KMS-11 (cell line): ENCODE measurements at regions not wholly inside any gene's neighbourhood (a gene's known extent, or its start where the extent isn't known, plus 50 kb on each side); places are given as distances from the start of the nearest gene placed in this dataset.

ENCODE experiments used
- H2AFZ ChIP-seq: fragments of 200-600 bp; sonication (generic); 2 replicates; pipeline ENCODE4 v1.6.1; 2016; ENCODE audit warnings: antibody characterized with exemption, mixed run types, low read depth
- H3K27ac ChIP-seq: fragments of 200-600 bp; sonication (generic); 2 replicates; pipeline ENCODE4 v1.6.1; 2016; ENCODE audit warnings: mild to moderate bottlenecking, mixed run types
- H3K27me3 ChIP-seq: fragments of 200-600 bp; sonication (generic); 2 replicates; pipeline ENCODE4 v1.6.1; 2017; ENCODE audit warnings: mild to moderate bottlenecking, low read depth, mixed run types, moderate library complexity; ENCODE audit not compliant: insufficient read depth
- H3K36me3 ChIP-seq: fragments of 200-600 bp; sonication (generic); 2 replicates; pipeline ENCODE4 v1.6.1; 2017; ENCODE audit warnings: mild to moderate bottlenecking, mixed run types; ENCODE audit not compliant: insufficient read depth
- H3K4me1 ChIP-seq: fragments of 200-600 bp; sonication (generic); 2 replicates; pipeline ENCODE4 v1.6.1; 2016; ENCODE audit warnings: mild to moderate bottlenecking, low read depth, mixed run types; ENCODE audit not compliant: poor library complexity, severe bottlenecking
- H3K4me2 ChIP-seq: fragments of 200-600 bp; sonication (generic); 2 replicates; pipeline ENCODE4 v1.7.0; 2016; ENCODE audit warnings: mild to moderate bottlenecking, mixed run types
- H3K4me3 ChIP-seq: fragments of 200-600 bp; sonication (generic); IDR thresholded peaks from 2 replicates; pipeline ENCODE4 v1.6.1; 2017; ENCODE audit warnings: low read depth, low read length, mixed read lengths; ENCODE audit not compliant: insufficient read depth
- H3K79me2 ChIP-seq: fragments of 200-600 bp; sonication (generic); 2 replicates; pipeline ENCODE4 v1.6.1; 2016; ENCODE audit warnings: low read depth, mixed run types; ENCODE audit not compliant: insufficient read depth
- H3K9ac ChIP-seq: fragments of 200-600 bp; sonication (generic); 2 replicates; pipeline ENCODE4 v1.6.1; 2016; ENCODE audit warnings: mild to moderate bottlenecking, mixed run types
- H4K20me1 ChIP-seq: fragments of 200-600 bp; sonication (generic); 2 replicates; pipeline ENCODE4 v1.6.1; 2016; ENCODE audit warnings: mild to moderate bottlenecking, mixed run types; ENCODE audit not compliant: insufficient read depth
- CTCF ChIP-seq: fragments of 200-600 bp; sonication (generic); conservative IDR thresholded peaks from 2 replicates; pipeline ENCODE4 v1.6.1; 2017; ENCODE audit warnings: low read depth, mild to moderate bottlenecking, antibody characterized with exemption, low read length, moderate library complexity, mixed read lengths

DNA sequence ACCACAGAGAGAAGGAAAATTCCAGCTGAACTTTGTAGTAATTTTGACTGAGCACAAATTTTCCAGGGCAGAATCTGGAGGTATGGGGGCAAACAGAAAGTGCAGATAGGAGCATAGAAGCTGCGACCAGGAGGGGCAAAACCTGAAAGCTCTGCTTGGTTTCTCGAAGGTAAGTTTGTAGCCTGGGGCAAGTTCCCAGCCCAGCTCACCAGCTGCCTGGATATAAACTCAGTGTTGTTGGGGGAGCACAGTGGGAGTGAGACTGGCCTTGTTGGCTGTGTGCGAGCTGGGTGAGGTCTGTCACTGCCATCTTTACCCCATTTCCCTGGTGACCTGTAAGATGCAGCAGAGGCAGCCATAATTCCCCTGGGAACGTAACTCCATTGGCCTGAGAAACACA, 213.5 kb upstream of the POF1B start:
- Histone ChIP-seq H4K20me1 (no peaks in the 10 kb centered on the region), H3K4me2 (no peak overlapping the region), H3K4me1 (no peaks in the 10 kb centered on the region), H3K27ac (no peak overlapping the region), H3K36me3 (no peaks in the 10 kb centered on the region), H3K4me3 (no peak overlapping the region), H3K27me3 (no peaks in the 10 kb centered on the region), H3K79me2 (no peaks in the 10 kb centered on the region), H3K9ac (no peak overlapping the region), H2AFZ (no peak overlapping the region)
- TF ChIP-seq CTCF = no peak

GRCh38 chrX:85591536-85591935, 212.1 kb upstream of the POF1B start:
- Histone ChIP-seq H4K20me1 (no peaks in the 10 kb centered on the region), H3K4me3 (no peak overlapping the region), H3K27me3 (no peaks in the 10 kb centered on the region), H3K4me2 (no peak overlapping the region), H3K9ac (no peak overlapping the region), H3K79me2 (no peaks in the 10 kb centered on the region), H3K27ac (no peak overlapping the region), H3K4me1 (no peaks in the 10 kb centered on the region), H3K36me3 (no peaks in the 10 kb centered on the region), H2AFZ (no peak overlapping the region)
- TF ChIP-seq CTCF = no peak

DNA sequence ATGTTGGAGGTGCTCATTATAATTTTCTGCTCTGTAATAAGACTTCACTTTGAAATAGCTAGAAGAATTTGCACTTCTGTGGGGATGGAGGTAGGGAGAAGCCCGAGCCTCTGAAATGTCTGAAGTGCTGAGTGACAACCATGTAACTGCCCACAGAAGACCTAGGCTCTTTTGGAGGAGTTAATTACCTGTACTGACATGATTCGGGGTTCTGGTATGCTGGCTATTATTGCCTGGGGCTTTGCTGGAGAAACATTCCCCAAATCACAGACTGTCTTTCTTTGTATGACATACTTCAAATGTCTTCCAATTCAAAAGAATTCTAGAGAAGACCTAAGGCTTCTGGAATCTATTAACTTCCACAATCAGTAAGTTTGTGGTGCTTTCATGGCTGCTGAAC, 211.2 kb upstream of the POF1B start:
- Histone ChIP-seq H3K27ac (no peak overlapping the region), H2AFZ (no peak overlapping the region), H3K9ac (no peak overlapping the region), H4K20me1 (no peaks in the 10 kb centered on the region), H3K4me3 (no peak overlapping the region), H3K27me3 (no peaks in the 10 kb centered on the region), H3K4me2 (no peak overlapping the region), H3K4me1 (no peaks in the 10 kb centered on the region), H3K79me2 (no peaks in the 10 kb centered on the region), H3K36me3 (no peaks in the 10 kb centered on the region)
- TF ChIP-seq CTCF = no peak

DNA sequence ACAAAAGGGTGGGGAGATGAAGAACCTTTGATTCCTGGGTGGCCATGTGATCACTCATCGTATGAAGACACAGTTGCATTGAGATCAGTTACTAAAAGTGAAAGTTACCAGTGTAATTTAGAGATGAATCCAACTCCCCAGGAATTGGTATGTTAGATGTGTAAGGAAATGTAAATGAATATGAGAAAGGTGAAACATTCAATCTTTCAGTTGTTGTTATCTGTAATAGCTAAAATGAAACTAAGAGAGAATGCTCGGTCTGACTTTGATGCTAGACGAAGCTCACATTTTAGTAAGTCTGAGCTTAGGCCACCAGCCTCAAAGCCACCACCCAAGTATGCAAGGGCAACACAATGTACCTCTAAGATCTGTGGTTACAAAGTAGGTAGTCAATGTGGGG, 194.3 kb upstream of the POF1B start:
- H3K27me3 ChIP-seq = no peaks in the 10 kb centered on the region
- H3K4me1 ChIP-seq = no peaks in the 10 kb centered on the region
- no peak overlapping the region for H3K4me3 ChIP-seq
- H2AFZ ChIP-seq = no peak overlapping the region
- H3K9ac ChIP-seq = no peak overlapping the region
- H3K4me2 ChIP-seq = no peak overlapping the region
- H3K79me2 ChIP-seq = no peaks in the 10 kb centered on the region
- TF ChIP-seq CTCF = no peak
- H3K27ac ChIP-seq = no peak overlapping the region
- no peaks in the 10 kb centered on the region for H3K36me3 ChIP-seq
- H4K20me1 ChIP-seq = no peaks in the 10 kb centered on the region

DNA sequence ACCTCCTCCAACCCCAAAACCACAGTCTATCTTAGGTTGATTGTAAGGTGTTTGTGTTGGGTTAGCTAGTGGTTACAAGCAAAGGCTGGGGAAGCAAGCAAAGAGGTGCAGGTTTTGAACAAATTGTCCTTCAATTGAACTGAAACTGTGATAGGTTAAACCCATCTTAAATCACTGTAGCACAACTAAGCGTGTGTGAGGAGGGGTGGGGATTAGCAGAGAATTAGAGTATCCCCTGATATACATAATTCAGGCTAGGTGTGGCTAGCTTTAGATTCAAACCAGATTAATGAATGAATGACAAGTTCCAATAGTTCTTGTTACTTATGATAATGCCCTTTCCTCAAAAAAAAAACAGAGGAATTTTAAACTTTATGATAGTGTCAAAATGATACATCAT, 191.0 kb upstream of the POF1B start:
- no peak for TF ChIP-seq CTCF

More for the DNA sequence above, 191.0 kb upstream of the POF1B start:
- Histone ChIP-seq H3K27me3 (no peaks in the 10 kb centered on the region), H4K20me1 (no peaks in the 10 kb centered on the region), H3K27ac (no peak overlapping the region), H3K9ac (no peak overlapping the region), H3K79me2 (no peaks in the 10 kb centered on the region), H3K36me3 (no peaks in the 10 kb centered on the region), H3K4me3 (no peak overlapping the region), H3K4me1 (no peaks in the 10 kb centered on the region), H3K4me2 (no peak overlapping the region), H2AFZ (no peak overlapping the region)
